NT2/D1 (cell line): ENCODE measurements at regions not wholly inside any gene's neighbourhood (a gene's known extent, or its start where the extent isn't known, plus 50 kb on each side); places are given as distances from the start of the nearest gene placed in this dataset.

Experiments
- SUZ12 ChIP-seq: IDR thresholded peaks from 2 replicates; pipeline ENCODE4 v1.6.1; 2011; ENCODE audit not compliant: insufficient read length, insufficient read depth; ENCODE audit errors: extremely low read depth
- YY1 ChIP-seq: IDR thresholded peaks from 2 replicates; pipeline ENCODE4 v1.6.1; 2011; ENCODE audit not compliant: insufficient read length, insufficient read depth
- ZNF274 ChIP-seq: IDR thresholded peaks from 2 replicates; pipeline ENCODE4 v1.6.1; 2011; ENCODE audit warnings: mild to moderate bottlenecking, low read depth, low read length

DNA sequence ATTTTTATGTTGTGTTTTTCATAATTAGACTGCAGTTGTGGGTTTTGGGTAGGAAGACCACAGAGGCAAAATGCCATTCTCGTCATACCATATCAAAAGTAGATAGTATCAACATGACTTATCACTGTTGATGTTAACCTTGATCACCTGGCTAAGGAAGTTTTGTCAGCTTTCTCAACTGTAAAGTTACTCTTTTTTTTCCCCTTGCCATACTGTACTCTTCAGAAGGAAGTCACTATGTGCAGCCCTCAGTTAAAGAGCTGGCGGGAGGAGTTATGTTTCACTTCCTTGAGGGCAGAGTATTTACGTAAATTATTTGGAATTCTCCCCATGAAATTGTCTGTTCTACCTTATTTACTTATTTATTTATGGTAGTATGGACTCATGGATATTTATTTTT lies 78.7 kb downstream of the PRORP start:
- TF ChIP-seq SUZ12 (no peak), ZNF274 (no peak), YY1 (no peak)
